HCT116 (cell line): ENCODE measurements at regions not wholly inside any gene's neighbourhood (a gene's known extent, or its start where the extent isn't known, plus 50 kb on each side); places are given as distances from the start of the nearest gene placed in this dataset.

ENCODE experiments used
- CEBPB ChIP-seq: IDR thresholded peaks from 2 replicates; pipeline ENCODE4 v1.6.1; 2012; ENCODE audit warnings: low read depth
- CTCF ChIP-seq, 3 experiments: fragments of 200-600 bp in 1 of 3; sonication (generic) in 1 of 3; IDR thresholded peaks in 2 of 3; conservative IDR thresholded peaks in 1 of 3; 2 replicates each; pipeline ENCODE4 v1.5.1; 2012 to 2017; ENCODE audit warnings: low read depth in 2 of 3, low read length in 2 of 3, antibody characterized with exemption in 1 of 3, borderline replicate concordance in 1 of 3, control low read depth in 1 of 3, mild to moderate bottlenecking in 1 of 3, mixed read lengths in 1 of 3, mixed run types in 1 of 3, moderate library complexity in 1 of 3; ENCODE audit not compliant: insufficient read depth in 1 of 3
- EGR1 ChIP-seq: IDR thresholded peaks from 2 replicates; pipeline ENCODE4 v1.6.1; 2012; ENCODE audit warnings: low read depth
- EZH2 ChIP-seq: fragments of 200-600 bp; sonication (generic); IDR thresholded peaks from 2 replicates; pipeline ENCODE4 v1.6.1; 2017; ENCODE audit warnings: antibody characterized with exemption, mixed run types
- SIN3A ChIP-seq: IDR thresholded peaks from 2 replicates; pipeline ENCODE4 v1.6.1; 2012; ENCODE audit warnings: low read depth
- TF ChIP-seq, protein P1 (sequence below): IDR thresholded peaks from 2 replicates; pipeline ENCODE4 v1.6.1; 2012
- TF ChIP-seq, protein P2 (sequence below): IDR thresholded peaks from 2 replicates; pipeline ENCODE4 v1.6.1; 2012

DNA sequence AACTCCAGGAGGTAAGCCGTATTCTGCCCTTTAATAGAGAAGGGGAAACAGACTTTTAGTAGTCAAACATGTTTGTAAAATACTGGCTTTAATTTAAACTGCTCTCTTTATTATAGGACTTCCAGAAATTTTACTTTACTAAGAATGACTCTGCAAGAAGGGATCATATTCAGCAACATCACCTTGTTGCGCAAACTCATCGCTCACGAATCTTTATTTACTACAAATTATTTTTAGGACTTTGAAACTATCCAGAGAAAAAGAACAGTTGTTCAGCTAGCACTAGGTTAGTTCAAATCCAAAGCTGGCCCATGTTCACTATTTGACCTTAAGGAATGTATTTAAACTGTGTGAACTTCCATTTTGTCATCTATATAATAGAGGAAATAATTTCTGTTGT, 498.3 kb upstream of the TENM4 start:
- TF ChIP-seq EZH2 (no peak), CTCF (IDR thresholded peaks at IDR 0.05 in 2 of 3, conservative IDR thresholded peaks at IDR 0.05 in 1 of 3; ENCODE audit: borderline replicate concordance in 1 of 3, insufficient read depth in 1 of 3, low read depth in 2 of 3, low read length in 2 of 3) (no peak), CEBPB (no peak), EGR1 (no peak), SIN3A (no peak)
- TF ChIP-seq, protein P1, sequence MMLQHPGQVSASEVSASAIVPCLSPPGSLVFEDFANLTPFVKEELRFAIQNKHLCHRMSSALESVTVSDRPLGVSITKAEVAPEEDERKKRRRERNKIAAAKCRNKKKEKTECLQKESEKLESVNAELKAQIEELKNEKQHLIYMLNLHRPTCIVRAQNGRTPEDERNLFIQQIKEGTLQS: no peak
- TF ChIP-seq, protein P2, sequence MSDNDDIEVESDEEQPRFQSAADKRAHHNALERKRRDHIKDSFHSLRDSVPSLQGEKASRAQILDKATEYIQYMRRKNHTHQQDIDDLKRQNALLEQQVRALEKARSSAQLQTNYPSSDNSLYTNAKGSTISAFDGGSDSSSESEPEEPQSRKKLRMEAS: no peak
